ENCODE measurements at regions not wholly inside any gene's neighbourhood (a gene's known extent, or its start where the extent isn't known, plus 50 kb on each side); places are given as distances from the start of the nearest gene placed in this dataset.
A peak's percentile ranks its signal among the peaks of the same experiment; 100 is the strongest.

DNA sequence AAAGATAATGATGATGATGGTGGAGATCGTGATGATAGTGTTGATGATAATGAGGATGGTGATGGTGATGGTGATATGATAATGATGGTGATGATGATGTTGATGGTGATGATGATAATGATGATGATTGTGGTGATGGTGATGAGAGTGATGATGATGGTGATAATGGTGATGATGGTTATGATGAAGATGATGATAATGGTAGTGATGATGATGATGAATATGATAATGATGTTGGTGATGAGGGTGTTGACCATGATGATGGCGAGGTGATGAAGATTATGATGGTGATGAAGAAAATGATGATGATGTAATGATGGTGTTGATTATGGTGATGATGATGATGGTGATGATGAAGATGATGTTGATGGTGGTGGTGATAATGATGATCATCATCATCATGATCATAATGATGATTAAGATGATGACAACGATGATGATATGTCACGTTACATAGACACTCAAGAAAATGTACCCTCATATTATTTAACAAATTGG, 1106.4 kb downstream of the NLGN4X start:
- FAIRE-seq (no peak), DNase-seq (ENCODE audit: insufficient read length, low spot score) (no peak)

DNA sequence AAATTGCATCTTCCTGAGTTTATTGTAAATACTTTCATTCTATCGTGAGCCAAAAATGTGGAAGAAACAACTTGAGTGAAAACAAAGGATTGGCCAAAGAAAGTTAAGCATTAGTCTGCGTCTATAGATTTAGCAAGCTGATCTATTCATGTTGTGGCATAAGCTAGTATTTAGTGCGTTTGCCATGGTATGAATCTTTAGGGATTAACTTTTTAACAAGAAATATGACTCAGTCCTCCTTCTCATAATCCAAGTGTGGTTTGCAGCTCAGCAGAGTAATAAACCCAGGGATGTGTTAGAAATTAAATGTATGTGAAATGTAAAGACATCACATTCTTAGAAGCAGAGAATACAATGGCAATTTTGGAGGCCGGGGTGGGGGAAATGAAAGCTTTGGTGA, 1110.9 kb downstream of the NLGN4X start:
- FAIRE-seq (no peak), DNase-seq (ENCODE audit: insufficient read length, low spot score) (no peak)

DNA sequence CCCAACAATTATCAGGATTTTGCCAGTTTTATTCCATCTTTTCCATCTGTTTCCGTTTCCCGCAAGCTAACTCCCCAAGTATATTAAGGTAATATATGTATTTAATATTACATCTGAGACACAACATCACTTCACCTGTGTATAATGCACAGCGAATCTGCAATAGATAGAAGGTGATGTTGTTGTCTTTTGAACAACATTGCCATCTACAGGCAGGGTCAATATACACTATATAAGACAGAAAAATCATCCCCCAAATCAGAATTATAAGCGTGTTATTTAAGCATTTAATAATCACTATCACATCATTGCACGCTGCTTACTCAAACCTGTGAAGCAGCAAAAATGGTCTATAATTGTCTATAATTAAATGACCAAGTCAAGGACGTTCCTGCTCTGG, 1115.5 kb downstream of the NLGN4X start:
- FAIRE-seq (no peak), DNase-seq (ENCODE audit: insufficient read length, low spot score) (no peak)

- DNase-seq (ENCODE audit: insufficient read length, low spot score) (no peak), FAIRE-seq (no peak)
Observed at GRCh38 chrX:5100004-5100403, 1128.7 kb downstream of the NLGN4X start.

GRCh38 chrX:5086388-5086787, 1142.3 kb downstream of the NLGN4X start:
- DNase-seq (ENCODE audit: insufficient read length, low spot score) (no peak), FAIRE-seq (no peak)

DNA sequence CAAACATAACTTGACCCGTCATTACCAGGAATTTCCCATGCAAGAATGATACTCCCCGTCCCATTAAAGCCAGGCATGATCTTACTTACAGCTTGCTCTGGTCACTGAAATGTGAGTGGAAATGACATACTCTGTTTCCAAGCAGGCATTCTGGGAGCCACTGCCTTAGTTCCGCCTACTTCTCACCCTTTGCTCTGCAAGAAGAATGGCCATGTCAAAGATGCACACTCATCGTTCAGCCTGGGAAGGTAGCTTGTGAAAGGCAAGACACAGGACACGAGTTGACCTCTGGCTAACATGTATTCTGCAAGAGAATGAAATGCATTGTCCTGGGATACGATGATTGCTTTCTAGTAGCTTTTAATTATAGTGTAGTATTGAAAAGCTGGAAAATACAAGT, 1144.4 kb downstream of the NLGN4X start:
- DNase-seq (ENCODE audit: insufficient read length, low spot score) (no peak), FAIRE-seq (no peak)

- FAIRE-seq, result no peak
- no peak for DNase-seq (ENCODE audit: insufficient read length, low spot score)
Observed at GRCh38 chrX:5082705-5083104, 1146.0 kb downstream of the NLGN4X start.

DNA sequence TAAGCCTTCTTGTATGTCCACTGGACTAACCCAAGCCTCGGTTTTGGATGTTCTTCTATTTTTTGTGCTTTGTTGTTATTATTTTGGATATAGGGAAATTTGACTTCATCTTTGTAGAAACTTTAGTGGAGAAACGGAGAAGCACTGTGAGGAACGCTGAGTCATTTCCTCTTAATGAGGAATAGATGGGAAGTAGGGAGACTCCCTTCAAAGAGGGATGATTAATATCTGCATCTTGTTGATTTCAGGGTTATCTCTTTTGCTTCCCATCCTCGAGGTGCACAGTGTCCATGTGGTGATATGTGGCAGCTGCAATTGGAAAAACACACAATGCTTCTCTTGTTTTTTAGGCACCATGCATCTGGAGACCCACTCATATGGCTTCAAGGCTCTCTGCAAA, 1147.9 kb downstream of the NLGN4X start:
- FAIRE-seq (no peak), DNase-seq (ENCODE audit: insufficient read length, low spot score) (no peak)

DNA sequence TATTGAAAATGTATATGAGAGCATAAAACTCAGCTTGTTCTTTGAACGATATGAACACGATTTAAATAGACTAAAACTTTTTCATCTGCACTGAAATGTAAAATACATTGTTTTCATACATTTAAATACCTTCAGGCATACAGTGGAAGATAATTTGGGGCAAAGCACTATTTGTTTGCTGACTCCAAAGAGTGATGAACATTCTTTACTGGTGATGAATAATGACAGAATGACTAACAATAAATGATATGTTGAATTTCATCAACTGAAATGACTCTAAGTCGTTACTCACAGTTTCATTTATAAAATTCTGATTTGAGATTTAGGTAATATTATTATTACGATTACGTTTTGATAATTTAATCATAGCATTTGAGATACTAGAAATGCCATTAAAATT, 1160.1 kb downstream of the NLGN4X start:
- no peak for DNase-seq (ENCODE audit: insufficient read length, low spot score)
- FAIRE-seq, result no peak

- FAIRE-seq, result no peak
- no peak for DNase-seq (ENCODE audit: insufficient read length, low spot score)
Observed at GRCh38 chrX:5057786-5058185, 1170.9 kb downstream of the NLGN4X start.

GRCh38 chrX:5054852-5055251, 1173.8 kb downstream of the NLGN4X start:
- FAIRE-seq, result no peak

DNA sequence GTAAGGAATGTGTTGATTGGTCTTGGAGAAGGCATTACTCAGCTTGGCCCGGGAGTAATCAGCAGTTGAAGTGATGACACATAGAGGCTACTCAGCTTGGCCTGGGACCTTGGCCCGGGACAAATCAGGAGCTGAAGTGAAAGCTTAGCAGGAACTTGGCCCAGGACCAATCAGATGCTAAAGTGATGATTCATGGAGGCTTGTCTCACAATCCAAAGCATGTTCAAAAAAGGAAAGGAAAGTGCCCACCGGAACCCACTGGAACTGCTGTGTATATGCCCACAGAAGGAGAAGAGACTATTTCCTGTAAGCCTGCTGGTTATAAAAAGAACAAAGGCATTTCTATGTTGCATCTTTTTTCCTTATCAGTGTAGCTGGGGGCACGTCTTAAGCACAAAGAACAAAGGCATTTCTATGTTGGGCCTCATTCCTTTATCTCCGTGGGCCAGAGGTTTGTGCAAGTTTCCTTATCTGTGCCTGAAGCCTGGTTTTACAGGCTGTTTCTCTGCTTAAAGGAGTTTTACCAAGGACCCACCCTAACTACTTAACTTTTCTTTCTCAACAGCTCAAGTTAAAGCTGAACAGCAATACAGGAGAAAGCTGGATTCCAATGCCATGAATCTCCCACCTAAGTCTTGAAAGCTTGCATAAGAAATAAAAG, 1176.7 kb downstream of the NLGN4X start:
- no peak for FAIRE-seq
- no peak for DNase-seq (ENCODE audit: insufficient read length, low spot score)

More at GRCh38 chrX:5054852-5055251, 1173.8 kb downstream of the NLGN4X start:
- DNase-seq (ENCODE audit: insufficient read length, low spot score), result no peak

- DNase-seq (ENCODE audit: insufficient read length, low spot score), result no peak
- FAIRE-seq, result no peak
Observed at GRCh38 chrX:5042563-5042962, 1186.1 kb downstream of the NLGN4X start.

DNA sequence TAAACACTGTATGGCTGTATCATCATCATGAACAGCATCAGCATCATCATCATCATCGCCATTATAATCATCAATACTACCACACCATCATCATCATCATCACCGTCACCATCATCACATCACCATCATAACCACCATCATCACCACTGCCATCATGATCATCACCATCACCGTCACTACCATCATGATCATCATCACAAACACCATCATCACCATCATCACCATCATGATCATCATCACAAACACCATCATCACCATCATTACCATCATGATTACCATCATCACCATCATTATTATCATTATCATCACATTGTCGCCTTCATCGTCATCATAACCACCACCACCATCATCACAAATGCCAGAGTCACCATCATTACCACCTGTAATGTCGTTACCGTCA, 1196.9 kb downstream of the NLGN4X start:
- DNase-seq (ENCODE audit: insufficient read length, low spot score) (no peak), FAIRE-seq (no peak)

DNA sequence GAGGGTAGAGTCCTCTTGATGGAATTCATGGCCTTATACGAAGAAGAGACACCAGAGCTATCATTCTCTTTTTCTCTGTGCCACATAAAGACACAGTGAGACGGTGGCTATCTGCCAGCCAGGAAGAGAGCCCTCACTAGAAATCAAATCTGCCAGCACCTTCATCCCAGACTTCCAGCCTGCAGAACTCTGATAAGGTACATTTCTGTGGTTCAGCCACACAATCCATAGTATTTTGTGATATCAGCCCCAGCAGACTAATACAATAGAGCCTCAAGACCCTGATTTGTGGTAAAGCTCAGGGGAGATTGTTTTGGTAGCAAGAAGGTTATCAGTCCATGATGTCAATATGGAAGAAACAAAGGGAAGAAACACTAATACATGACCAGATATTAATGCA, 1213.2 kb downstream of the NLGN4X start:
- FAIRE-seq (no peak), DNase-seq (ENCODE audit: insufficient read length, low spot score) (no peak)

DNA sequence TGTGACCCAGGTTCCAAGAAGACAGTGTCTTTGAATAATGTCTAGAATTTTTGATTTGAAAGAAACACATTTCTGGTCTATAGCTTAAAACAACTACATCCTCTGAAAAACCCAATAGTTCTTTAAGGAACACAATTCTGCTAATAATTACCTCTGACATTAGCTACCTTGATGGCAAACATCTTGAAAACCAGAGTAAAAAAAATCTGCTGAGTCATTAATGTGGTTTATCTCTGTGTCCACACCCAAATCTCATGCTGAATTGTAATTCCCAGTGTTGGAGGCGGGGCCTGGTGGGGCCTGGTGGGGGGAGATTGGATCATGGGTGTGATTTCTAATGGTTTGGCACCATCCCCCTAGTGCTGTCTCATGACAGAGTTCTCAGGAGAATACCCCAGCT, 1233.8 kb downstream of the NLGN4X start:
- no peak for DNase-seq (ENCODE audit: insufficient read length, low spot score)
- no peak for FAIRE-seq

GRCh38 chrX:4978613-4979012, 1250.1 kb downstream of the NLGN4X start:
- peak; percentile 52 for FAIRE-seq

GRCh38 chrX:4971646-4972045, 1257.0 kb downstream of the NLGN4X start:
- FAIRE-seq (no peak), DNase-seq (ENCODE audit: insufficient read length, low spot score) (no peak)

More at GRCh38 chrX:4978613-4979012, 1250.1 kb downstream of the NLGN4X start:
- no peak for DNase-seq (ENCODE audit: insufficient read length, low spot score)

- no peak for FAIRE-seq
- no peak for DNase-seq (ENCODE audit: insufficient read length, low spot score)
Observed at GRCh38 chrX:4964112-4964511, 1250.7 kb upstream of the PRKX start.

DNA sequence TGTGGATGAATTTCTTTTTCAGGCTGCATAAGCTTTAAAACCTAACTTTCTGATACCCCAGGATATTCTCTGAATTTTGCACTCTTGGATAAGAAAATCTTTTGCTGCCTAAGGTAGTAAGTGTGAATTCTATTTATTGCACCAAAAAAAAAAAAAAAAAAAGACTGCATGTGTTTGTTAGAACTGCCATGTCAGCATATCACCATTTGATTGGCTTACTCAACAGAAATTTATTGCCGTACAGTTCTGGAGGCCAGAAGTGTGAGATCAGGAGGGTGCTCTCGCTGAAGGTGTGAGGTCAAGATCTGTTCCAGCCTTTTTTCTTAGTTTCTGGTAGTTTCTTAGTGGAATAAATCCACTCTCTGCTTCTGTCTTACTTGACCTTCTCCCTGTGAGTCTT, 1250.0 kb upstream of the PRKX start:
- FAIRE-seq (no peak), DNase-seq (ENCODE audit: insufficient read length, low spot score) (no peak)

- DNase-seq (ENCODE audit: insufficient read length, low spot score) (no peak), FAIRE-seq (no peak)
Observed at GRCh38 chrX:4944767-4945166, 1231.3 kb upstream of the PRKX start.

- DNase-seq (ENCODE audit: insufficient read length, low spot score) (no peak), FAIRE-seq (no peak)
Observed at GRCh38 chrX:4936315-4936714, 1222.9 kb upstream of the PRKX start.

DNA sequence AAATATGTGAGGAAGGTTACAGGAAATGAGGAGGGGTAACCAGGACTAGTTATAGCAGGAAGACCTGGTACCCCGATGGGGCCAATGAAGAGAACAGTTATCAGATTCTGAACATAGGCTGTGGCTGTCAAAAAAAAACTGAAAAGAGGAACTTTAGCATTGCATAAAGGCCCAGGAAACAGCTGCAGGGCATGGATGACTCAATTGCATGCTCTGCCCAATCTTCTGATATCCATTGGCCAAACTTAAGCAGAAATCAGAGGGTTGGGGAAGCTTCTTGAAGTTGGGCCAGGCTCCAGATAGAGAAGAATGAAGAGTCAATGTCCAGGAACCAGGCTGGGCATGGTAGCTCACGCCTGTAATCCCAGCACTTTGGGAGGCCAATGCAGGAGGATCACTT, 1222.4 kb upstream of the PRKX start:
- FAIRE-seq (no peak), DNase-seq (ENCODE audit: insufficient read length, low spot score) (no peak)
